NK-92 (cell line): ENCODE measurements at regions not wholly inside any gene's neighbourhood (a gene's known extent, or its start where the extent isn't known, plus 50 kb on each side); places are given as distances from the start of the nearest gene placed in this dataset.

Source experiments
- DNase-seq: peaks from one replicate; lab custom pipeline; 2025; ENCODE audit not compliant: unreplicated experiment; lab: John Stamatoyannopoulos, UW

DNA sequence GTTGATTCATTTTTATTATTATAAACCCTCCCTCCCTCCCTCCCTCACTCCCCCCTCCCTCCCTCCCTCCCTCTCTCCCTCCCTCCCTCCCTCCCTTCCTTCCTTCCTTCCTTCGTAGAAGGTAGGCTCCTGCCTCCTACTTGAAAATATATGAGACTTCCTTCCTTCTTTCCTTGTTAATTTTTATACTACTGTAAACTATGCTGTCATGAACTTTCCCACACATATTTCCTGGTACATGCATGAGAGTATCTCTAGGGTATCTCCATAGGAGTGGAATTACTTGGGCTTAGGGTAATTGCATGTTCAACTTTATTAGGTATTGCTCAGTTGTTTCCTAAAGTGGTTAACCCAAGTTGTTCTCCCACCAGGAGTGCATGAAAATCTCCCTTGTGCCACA lies 330.6 kb downstream of the KCNRG start:
- no peak for DNase-seq

DNA sequence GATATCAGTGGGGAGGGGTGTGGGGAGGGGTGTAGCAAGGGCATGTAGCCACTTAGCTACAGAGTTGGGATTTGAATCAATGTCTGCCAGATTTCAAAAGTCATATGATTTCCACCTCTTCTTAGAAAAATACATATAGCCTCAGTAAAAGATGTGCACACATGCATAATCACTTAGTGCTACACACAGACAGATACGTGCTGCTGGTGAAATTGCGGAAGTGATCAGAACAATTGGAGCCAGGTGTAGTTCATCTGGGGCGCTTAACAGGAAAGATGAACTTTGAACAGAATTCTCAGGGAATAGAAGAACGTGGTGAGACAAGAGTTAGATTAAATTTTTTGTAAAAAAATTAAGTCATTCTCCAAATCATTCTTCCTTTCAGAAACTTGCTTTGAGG lies 333.1 kb downstream of the KCNRG start:
- no peak for DNase-seq

DNA sequence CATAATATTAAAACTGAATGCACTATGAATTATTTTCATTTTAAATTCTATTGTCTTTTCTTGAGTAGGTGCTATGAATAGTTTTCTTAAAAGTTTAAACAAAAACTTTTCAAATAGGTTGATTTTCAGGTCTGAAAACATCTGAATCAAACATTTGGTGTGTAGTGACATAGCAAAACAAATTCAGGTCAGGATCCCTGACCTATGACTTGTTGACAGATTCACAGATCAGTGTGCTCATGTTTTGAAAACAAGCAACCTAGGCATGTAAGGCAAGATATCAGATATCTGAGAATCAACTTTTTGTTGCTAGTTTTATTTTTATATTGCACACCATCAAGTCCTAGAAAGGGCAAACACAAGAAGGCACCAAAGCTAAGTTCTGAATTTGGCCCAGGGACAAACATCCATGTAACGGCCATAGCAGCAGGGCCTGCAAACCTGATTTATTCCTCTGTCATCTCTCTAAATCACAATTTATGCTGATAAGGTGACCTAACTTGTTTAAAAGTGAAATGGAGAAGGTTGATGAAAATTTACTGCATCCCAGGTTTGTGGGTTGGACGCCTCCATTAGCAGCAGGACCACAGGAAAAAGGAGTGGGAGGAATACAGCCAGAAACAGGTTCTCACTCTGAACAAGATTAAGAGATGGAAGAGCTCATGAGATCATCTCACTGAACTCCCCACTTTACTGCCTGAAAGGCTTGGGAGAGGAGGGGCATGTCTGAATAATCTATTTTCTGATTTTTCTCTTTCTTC lies 337.7 kb downstream of the KCNRG start:
- no peak for DNase-seq

DNA sequence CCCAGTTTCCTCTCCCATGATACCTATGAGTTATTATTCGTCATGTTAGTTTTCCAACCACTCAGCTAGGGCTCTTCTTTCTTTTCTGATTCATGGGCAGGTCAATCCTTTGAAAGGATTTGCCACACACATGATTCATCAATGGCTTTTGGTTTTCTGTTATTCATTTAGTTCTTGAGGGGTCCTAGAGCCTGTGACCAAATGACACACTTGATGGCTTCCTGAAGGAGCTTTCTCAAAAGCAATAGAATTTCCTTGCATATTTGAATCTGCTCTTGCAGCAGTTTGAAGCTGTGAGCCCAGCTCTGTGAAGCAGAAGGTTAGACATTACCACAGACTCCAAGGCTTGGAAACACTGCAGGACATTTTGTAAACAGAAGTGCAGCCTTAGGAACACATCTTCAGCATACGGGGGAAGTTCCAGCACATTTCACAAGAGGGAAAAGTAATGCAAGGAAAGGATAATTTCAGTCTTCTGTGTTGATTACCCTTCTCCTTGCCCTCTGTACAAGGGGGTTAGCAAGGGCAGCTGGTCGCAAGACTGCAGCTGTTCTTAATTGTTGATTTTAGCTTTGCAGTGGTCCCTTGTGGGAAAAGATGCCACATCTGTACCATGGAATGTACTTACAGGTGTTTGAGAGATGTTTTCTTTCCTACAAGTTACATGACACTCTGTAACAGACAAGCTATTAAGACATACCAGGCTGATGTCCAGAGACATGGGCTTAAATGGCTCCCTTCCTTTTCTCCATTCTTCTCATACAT lies 338.6 kb downstream of the KCNRG start:
- no peak for DNase-seq

DNA sequence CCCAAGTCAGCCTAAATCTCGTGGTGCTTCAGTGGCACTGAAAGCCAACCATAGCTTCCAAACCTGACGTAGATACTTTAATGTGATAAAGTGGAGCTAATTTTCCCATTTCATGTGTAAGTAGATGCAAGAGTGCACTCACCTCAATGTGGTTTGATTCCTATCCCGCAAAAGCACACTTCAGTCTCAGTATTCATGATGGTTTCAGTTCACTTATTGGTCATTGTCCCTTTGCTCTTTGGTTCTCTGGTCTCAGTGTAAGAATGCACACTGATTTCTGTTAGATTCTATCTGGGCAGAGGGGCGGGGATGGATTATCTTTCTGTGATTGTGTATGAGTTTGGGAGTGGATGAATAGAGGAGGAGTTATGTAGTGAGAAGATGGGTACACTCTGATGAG lies 340.6 kb downstream of the KCNRG start:
- DNase-seq = no peak

DNA sequence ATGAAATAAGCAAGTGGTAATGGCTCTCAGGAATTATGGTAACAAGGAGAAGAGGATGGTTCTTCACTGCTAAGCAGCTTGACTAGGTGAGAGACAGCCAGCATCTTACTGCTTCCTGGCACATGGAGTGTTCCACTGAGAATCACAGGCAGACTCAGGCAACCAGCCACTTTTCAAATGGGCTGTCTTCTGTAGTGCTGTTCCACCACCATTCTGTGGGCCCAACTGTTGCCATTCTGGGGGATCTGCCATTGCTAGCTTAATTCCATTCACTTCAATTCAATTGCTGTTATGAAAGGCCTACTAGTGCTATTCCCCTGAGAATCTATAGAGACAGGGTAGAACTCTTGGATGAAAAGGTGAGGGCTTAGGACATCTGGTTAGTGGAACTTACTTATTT lies 341.9 kb downstream of the KCNRG start:
- no peak for DNase-seq

DNA sequence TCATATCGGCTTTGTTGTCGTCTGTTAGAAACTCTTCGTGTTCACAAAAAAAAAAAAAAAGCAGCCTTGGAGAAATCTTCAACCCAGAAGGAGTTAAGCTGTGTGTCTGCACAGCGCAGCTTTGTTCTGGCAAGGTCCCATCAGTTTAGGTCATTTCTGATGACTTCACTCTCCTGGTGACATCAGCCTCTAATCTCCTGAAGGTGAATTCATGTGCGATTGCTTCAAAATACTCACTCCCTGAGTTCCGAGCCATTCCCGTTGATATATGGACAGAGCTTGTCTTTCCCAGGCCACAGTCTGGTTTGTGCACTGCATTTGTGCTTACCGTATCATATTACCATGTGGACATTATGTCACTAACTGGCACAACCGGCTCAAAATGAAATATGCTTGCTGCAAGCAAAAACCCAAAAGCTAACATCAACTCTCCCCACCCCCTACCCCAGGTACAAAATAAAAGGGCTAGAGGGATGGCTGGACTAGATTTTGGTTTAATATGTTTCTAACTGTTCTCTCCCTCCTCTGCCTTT lies 342.4 kb downstream of the KCNRG start:
- no peak for DNase-seq

DNA sequence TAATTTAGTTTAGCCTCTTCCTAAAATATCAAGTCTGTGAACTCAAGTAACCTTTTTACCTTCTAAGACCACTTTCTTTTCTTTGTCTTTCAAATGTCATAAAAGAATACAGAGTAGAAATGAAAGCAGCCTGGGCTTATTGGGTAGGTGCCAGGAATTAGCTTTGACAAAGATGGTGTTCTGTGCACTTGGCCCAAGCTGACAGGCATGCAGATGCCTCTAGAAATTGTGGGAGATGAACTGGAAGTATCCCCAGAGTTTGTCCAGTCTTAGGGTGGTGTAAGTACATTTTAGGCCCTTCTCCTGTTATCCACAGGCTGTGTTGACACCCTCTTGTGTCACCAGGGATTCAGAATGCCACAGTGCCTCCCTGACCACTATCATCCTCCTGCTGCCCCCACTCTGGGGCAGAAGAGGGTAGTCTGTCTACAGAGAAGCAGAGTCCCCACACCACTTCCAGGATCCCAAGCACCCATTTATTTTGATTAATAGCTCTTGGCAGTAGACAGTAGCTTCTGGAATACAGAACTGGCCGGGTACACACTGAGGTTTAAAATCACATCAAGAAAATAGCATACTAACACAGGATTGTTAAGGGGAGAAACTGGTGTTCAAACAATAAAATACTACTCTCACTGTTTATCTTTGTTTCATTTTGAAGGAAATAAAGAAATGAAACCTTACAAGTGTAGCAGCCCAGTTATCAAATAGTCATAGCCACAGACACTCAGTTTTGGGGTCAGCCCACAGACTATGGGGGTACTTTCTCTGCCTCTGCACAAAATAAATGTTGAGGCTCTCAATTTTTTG lies 343.2 kb downstream of the KCNRG start:
- DNase-seq = no peak

DNA sequence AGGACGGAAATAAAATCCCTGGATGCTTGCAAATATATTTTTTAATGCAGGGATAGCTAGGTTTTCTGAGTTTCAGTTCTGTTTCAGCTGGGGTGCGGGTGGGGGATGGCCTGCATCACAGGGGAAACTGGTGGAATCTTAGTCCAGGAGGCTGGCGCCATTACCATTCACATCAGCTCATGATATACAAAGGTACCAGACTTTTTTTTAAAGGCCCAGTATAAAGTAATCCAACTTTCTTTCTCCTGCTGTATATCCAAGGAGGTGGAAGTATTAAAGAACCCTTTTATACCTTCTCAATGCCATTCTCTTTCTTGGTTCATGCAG lies 343.8 kb downstream of the KCNRG start:
- no peak for DNase-seq

DNA sequence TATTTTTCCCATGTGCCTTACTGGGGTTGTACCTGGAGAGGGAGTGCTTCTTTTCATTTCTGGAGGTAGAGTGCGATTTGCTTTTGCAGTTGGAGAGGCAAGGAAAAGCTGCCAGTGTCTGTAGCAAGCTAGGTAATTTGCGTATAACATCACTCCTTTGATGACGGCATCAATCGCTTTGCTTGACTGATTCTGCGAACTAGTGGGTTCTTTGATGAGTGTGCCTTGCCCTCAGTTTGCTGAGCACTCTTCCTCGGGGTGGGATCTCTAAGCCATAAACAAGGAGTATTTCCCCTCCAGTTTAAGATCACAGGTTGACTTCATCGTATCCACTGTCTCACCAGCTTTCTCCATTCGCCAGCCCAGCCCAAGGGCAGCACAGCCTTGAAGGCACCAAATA lies 344.5 kb downstream of the KCNRG start:
- no peak for DNase-seq

DNA sequence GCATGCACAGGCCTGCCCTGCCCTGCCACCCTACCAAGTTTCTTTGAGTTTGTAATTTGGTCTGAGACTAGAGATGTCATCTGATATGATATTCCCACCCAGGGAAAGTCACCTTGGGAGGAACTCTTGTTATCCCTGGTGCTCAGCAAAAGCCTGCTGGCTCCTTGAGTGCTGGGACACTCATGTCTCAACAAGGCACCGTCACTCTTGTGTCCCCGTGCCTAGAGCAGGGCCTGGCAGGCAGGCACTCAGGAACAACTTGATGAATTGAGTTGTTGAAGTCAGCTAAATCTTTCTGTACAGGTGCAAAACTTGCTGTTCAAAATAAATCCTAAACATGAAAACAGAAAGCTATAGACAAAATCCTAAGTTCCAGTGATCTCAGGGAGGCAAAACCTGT lies 345.4 kb downstream of the KCNRG start:
- DNase-seq = no peak

DNA sequence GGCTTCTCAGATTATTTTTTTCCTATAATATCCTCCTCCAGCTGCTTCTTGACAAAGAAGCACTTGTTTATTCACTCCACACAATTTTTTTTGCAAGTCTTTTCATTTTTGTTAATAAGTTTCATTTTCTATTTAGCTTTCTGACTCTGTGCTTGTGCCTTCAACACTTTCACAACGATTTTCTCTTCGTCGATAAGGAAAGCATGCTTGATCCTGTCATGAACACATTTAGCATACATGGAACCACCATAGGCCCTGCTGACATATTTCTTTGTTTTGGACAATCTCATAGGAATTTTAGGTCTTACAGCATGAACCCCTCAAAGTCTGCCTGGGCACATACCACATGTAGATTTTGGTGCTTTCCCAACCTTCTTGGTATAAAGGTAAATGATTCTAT lies 346.0 kb downstream of the KCNRG start:
- DNase-seq = no peak

DNA sequence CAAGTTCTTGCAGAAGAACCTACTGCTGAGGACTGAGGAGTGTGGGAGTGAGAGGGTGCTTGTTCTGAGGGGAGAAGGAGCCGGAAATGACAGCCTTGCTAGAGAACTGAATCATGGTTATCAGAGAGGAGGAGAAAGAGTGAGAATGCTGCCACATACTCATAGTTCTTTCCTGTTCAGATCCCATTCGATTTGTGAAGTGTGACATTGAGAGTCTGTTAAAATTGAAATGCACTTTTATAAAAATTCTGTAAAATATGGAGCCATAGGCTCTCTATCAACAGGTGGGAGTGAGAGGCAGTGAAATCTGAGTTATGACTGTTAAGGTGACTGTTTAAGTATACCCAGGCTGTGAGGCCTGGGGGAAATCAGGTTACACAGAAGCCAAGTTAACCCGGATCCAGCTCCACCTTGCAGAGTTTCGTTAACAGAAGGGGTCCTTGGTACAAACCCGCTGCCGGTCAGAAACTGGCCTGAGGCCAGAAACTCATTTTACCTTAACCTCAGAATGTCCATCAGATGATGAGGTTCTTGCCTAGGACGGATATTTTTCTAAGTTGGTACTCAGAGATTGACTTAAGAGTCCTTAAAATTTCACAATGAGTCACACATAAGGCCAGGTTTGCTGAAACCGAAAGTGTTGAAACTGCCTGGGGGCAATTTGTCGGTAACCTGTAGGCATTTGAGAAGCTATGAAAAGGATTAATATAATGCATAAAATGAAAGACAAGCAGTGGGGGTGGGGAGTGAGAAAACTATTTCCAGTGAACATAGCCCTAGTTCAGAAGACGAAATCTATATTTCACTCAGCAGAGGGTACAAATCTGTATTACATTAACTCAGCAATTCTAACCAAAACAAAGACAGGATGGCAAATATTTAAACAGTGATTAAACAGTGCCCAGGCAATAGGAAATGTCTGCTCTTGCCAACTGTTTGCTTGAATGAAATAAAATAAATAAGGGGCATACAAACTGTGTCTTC lies 350.5 kb downstream of the KCNRG start:
- no peak for DNase-seq

DNA sequence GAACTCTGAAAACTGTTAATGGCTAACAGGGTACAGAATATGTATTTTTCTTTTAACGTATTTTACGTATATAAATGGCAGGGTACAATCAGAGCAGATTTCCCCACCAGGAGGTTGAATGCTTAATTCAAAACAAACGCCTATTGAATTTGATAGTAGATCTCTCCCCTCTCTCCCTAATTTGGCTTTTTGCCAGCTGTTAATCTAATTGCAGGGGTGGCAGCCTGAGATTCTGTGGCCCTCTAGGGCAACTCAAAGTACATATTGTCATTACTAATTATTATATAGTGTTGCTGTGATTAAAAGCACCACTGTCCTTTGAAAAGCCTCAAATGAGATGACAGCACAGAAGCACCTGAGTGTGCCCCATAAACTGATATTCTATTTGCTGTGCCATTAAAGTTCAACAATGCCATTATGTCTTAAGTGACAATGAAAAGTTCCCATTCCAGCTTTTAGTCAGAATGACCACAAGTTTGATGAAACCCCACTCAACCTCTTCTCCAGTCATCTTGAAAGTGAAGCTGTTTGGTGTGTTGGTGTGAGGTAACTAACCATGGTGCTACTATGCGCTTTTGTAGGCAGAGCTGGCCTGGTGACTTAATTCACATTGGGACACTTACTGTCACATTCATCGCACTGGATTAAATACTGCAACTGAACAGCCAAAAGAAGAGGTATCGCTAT lies 351.4 kb downstream of the KCNRG start:
- no peak for DNase-seq

DNA sequence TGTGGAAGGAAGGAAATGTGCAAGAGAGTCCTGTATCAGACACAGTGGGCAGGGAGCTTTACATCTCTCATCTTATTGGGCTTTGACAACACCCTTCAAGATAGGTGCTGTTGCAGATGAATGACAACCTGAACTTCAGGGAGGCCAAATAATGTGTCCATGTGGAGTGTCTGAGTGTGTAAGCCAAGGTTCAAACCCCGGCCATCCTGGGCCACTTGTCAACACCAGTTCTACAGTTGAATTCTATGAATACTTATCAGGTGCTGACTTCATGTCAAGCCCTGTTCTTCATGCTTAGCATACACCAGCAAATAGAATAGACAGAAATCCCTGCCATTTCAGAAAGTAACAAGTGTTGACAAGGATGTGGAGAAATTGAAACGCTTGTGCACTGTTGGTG lies 354.4 kb downstream of the KCNRG start:
- no peak for DNase-seq

DNA sequence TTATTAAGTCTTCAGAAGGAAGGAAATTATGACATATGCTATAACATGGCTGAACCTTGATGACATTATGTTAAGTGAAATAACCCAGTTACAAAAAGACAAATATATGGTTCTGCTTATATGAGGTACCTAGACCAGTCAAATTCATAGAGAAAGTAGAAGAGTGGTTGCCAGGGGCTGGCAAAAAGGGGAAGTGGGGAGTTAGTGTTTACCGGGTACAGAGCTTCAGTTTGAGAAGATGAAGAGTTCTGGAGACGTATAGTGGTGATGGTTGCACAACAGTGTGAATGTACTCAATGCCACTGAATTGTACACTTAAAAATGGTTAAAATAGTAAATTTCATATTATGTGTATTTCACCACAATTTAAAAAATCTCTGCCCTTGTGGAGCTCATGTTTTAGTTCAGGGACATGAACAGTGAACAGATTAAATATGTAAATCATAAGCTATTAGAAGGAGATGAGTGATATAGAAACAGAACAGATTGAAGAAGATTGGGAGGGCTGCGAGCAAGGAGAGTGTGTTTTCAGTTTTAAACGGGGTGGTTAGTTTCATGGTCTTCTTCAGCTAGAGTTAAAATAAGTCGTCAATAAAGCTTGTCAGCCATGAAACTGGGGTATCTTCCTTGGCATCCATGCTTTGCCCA lies 355.2 kb downstream of the KCNRG start:
- DNase-seq = no peak

DNA sequence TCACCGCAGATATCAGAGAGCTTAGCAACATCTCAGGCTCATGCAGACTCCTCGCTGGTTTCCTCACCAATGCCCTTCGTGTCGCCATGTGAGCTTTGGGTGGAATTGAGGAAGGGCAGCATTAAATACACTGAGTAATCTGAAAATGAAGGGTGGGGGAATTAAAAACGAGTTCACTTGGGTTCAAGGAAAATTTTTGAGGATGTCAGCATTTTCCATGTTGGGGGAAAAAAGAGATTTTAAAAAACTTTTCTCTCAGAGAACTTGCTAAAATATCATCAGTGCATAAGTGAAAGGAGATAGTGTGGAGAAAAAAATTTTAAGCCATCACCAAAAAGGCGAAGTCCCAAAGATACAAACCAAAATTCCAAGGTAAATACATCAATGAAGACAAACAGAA lies 359.3 kb downstream of the KCNRG start:
- DNase-seq = no peak

DNA sequence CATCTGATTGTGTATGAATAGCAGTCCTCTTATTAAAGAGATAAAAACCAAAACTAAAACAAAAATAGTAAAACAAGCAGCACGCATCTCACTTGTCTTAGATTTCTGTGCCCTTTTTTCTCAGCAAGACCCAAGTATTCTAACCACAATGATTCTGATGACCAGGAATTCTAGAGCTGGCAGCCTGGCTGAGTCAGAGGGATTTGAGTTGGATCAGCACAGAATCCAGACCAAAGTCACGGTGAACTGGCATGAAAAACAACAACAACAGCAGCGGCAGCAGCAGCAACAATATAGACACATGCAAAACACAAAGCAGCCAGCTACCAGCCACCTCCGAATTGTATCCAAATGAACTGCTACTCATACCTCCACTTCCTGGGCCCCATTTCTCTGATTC lies 360.5 kb downstream of the KCNRG start:
- no peak for DNase-seq

DNA sequence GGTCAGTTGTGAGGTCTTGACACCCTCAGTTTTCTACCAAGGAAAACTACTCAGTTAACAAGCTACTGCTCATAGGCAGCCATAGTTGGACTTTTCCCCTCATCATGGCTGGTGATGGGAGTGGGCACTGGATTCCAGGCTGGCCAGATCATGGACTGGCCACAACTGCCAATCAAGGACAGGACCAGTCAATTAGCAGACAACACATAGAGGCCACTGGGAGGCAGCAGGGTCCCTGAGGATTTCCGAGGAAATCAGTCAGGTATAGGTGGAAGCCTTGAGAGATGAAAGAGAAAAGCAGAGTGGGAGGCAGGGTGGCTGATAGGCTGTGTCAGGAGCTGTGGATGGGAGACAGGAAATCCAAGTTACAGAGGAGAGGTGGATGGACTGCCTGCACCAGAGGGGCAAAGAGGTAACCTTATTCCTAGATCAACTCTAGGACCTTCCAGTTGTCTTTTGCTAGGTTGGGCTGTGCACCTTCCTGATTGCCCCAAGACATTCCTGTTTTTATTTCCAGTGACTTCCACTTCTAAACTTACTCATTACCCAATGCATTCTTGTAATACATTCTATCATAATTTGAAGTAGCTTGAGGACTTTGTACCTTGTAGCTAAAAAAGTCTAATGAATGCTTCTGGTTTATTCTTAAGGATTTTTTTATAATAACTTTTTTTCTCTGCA lies 361.8 kb downstream of the KCNRG start:
- DNase-seq = no peak
